NCI-H748 (cell line): ENCODE measurements at regions not wholly inside any gene's neighbourhood (a gene's known extent, or its start where the extent isn't known, plus 50 kb on each side); places are given as distances from the start of the nearest gene placed in this dataset.

Source experiments
- DNase-seq: peaks from one replicate; lab custom pipeline; 2025; ENCODE audit not compliant: unreplicated experiment; lab: John Stamatoyannopoulos, UW

DNA sequence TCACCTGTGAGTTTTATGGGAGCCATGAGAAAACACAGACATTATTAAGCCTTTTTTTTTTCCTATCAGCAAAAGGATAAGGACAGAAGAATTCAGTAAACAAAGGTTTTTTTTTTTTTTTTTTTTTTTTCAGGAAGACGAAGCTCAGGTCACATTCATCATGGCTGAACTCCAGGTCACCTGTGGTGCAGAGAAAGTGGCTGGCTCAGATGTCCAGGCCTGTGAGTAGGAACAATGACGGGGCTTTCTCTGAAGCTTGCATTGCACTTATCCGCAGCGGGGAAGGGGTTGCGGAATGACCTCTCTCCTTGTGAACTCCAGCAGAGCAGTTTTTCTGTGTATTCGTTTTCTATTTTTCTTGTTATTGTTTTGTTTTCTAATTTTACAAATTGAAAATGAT is 759.6 kb upstream of the TMEM132C start:
- DNase-seq = no peak

GRCh38 chr12:127509066-127509778 is 757.7 kb upstream of the TMEM132C start:
- DNase-seq = no peak

DNA sequence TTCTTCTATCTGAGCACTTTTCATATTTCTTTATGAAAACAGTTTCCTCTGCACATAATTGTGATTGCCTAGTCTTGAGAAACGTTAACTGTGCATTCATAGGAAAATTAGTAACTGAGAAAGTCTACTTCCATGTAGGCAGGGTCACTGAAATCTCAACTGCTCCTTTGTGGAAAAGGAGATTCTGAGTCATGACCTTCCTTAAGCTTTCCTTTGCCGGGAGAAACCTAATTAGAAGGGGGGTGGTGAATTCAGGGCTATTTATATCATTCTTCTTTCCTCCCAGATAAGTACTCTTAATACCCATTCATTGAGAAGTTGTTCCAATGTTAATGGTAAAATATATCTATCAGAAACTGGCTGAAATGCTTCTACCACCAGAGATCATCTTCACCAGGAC is 751.0 kb upstream of the TMEM132C start:
- no peak for DNase-seq

GRCh38 chr12:127516467-127516866 is 750.5 kb upstream of the TMEM132C start:
- DNase-seq = no peak

GRCh38 chr12:127519779-127520178 is 747.2 kb upstream of the TMEM132C start:
- no peak for DNase-seq

- no peak for DNase-seq
Observed at GRCh38 chr12:127526925-127527324, 740.0 kb upstream of the TMEM132C start.

GRCh38 chr12:127528551-127528950 is 738.4 kb upstream of the TMEM132C start:
- no peak for DNase-seq

DNA sequence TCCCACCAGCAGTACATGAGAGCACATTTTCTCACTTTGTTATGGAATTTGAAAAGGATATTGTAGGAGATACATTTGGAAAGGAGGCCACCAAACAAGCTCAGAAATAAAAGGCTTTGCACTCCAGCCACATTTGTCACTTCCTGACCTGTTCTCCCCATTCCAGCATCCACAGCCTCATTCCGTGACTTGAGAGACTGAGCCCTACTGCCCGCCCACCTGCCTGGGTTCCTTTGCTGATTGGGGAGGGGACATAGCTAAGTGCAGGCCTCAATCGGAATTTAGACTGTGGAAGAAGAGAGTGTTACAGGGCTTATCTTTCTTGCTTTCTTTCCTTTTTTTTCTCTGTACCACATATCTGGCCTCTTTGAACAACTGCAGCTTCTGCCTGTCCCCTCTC is 735.4 kb upstream of the TMEM132C start:
- no peak for DNase-seq

DNA sequence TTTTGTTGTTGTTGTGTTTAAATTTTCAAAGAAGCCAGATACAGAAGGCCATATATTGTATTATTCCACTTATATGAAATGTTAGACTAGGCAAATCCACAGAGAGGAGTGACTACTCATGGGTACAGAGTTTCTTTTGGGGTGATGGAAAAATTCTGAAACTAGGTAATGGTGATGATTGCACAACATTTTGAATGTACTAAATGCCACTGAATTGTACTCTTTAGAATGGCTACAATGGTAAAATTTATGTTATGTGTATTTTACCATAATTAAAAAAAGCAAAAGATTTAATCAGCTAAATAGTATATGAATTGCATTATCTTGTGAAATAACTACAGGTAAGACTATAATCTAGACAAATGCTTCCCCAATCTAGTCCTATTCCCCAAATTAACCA is 733.6 kb upstream of the TMEM132C start:
- no peak for DNase-seq

- no peak for DNase-seq
Observed at GRCh38 chr12:127536833-127537428, 730.0 kb upstream of the TMEM132C start.

DNA sequence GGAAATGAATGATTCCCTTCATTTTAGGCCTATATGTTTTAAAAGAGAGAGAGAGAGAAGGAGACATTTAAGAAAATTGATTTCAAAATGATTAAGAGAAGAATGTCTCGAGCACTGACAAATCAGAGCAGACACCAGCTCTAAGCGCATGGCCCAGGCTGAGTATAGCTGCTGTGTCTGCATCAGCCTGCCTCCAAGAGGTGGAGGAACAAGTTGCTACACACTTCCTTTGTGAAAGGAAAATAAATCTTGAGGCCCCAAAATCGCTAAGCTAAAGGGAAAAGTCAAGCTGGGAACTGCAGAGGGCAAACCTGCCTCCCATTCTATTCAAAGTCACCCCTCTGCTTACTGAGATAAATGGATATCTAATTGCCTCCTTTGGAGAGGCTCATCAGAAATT is 728.7 kb upstream of the TMEM132C start:
- no peak for DNase-seq

GRCh38 chr12:127539226-127539858 is 727.6 kb upstream of the TMEM132C start:
- DNase-seq = no peak

GRCh38 chr12:127542391-127542790 is 724.6 kb upstream of the TMEM132C start:
- DNase-seq = no peak

DNA sequence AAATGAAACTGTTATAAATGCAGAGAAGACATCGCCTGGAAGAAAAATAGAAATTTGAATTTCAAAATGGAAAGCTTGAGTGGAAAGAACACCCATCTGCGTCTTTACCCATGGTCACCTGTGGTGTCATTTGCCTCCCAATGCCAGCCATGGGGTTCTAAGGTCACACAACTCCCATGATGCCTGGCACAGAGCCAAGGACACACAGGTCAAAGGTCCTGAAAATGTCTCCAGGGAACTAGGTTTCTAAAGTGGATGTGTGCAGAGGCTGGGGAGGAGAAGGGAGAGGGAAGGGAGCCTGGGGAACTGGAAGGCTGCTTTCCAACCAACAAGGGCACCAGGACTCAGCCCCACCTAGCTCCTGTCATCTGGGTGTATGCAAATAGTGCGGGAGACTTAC is 724.0 kb upstream of the TMEM132C start:
- no peak for DNase-seq

DNA sequence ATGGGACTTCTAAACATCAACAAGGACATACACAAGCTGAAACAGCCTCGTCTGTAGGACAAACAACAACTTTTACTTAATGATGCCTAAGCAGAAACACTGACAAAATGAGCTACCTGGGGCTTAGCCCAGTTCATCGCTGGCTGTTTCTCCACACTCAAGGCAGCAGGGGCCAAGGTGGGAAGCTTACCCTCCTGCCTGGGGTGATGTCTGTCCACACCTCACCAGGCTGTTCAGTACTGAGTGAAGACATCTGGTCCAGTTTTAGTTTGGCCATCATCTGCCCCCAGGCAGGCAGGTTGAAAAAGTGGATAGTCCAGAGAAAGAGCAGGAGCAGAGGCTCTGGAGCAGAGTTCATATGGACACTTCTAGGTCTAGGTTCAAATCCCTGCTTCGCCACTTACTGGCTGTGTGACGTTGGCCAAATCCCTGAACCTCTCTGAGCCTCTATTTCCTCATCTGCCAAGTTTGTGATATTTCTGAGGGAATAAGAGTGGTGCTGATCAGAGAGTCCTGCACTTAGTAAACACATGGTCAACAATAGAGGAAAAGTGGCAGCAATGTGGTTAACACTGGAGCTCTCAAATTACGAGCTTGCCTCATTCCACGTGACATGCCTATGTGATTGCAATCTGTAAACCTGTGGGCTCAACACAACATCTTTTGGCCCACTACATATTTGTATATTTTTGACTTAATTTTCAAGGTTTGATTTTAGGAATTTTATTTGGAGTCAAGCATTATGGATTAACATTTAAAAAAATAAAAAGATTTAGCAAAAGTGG is 720.1 kb upstream of the TMEM132C start:
- DNase-seq = peak; percentile 29

DNA sequence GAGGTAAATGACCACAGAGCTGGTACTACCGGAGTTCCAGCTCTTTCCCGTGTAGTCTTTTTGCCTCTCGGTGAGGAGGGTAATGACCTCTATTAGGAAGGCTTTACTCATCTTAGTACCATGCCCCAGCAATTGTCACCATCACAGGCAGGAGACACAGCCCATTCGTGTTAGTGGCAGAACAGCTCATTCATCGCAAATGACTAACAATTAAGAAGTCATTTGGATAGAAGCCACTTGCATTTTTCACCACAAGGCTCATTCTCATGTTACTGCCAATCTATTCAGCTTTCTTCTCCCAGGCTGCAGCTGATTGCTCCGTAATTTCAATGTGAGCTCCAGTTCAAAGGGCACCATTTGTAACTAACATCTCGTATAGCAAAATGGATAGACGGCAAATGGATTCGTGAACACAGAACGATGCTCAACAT is 718.8 kb upstream of the TMEM132C start:
- peak; percentile 99 for DNase-seq

- no peak for DNase-seq
Observed at GRCh38 chr12:127550271-127550670, 716.7 kb upstream of the TMEM132C start.

GRCh38 chr12:127552838-127553237 is 714.1 kb upstream of the TMEM132C start:
- DNase-seq = no peak

GRCh38 chr12:127555071-127555470 is 711.9 kb upstream of the TMEM132C start:
- DNase-seq = no peak

- DNase-seq = no peak
Observed at GRCh38 chr12:127556231-127556886, 710.6 kb upstream of the TMEM132C start.

DNA sequence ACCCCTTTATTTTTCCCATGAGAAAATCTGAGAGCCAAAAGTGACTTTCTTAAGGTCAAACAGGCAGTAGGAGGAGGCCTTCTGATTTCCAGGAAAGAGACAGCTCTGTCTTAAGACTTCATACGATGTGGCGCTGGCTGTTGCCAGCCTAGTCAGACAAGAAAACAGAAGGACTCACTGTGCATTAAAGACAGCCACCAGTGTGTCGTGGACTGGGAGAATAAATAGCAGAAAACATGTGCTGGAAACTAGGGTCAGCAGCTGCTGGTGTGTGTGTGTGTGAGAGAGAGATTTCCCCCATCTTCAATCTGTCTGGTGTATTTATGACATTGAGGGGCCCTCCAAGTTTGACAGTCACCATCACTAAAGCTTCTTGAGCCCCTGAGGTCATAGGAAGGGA is 708.6 kb upstream of the TMEM132C start:
- peak; percentile 11 for DNase-seq
